ENCODE measurements at regions not wholly inside any gene's neighbourhood (a gene's known extent, or its start where the extent isn't known, plus 50 kb on each side); places are given as distances from the start of the nearest gene placed in this dataset.
"Not testable (repeated sequence)": the region's sequence is repeated elsewhere in the genome, so short reads cannot be mapped to it uniquely, and the experiment has no call there.

DNA sequence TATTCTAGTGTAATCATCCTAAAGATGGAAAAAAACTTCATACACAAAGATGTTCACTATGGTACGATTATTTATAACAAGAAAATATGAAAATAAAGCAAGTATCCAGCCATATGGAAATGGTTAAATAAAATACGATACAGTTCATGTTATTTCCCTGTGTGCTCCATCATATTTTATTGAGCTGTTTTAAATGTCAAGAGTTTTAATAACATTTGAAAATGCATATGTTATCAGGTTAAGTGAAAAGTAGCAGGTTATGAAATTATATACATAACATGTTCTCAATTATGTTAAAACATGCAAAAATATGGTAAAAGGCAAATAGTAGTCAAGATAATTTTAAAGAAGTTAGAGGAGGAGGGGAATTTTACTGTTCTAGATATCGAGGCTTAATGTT is 192.0 kb downstream of the HNRNPD start:
- no peak for DNase-seq (ENCODE audit: low read depth)

DNA sequence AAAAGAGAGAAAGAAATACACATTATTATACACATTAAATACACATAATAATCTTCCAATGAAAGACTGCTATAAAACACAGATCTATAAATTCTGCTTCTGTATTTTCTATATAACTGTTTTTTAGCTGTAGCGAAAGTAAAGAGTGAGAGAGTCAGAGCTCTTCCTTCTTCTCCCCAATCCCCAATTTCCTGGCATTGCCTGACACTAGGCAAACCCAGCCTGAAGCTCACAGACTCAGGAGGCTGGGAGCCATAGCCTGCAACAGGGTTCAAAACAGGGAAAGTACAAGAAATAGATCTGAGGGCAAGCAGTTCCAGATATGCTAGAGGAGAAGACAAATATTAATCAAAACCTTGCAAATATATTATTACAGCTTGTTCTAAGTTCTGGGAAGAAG is 201.6 kb downstream of the HNRNPD start:
- DNase-seq (ENCODE audit: low read depth) = no peak

DNA sequence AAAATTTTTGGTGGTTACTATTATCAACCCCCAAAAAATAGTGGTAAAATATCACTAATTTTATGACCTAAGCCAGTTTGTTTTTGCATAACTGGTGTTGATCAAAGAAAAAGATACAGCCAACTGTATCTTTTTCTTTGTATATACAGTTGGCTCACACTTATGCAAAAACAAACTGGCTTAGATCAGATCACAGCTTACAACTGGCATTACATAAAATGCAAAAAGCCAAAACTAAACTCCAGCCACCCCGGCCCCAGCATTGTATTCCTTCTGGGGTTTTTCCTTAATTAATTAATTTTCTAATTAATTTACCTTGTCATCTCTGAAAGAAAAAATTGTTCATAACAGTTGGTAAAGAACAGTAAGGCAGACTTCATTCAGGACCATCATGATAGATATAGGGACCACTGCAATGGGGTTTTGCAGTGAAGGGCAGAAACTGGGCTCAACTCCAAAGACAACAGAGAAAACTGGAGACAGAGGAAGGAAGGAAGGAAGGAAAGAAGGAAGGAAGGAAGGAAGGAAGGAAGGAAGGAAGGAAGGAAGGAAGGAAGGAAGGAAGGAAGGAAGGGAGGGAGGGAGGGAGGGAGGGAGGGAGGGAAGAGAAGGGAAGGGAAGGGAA is 202.1 kb downstream of the HNRNPD start:
- DNase-seq (ENCODE audit: low read depth) = no peak

DNA sequence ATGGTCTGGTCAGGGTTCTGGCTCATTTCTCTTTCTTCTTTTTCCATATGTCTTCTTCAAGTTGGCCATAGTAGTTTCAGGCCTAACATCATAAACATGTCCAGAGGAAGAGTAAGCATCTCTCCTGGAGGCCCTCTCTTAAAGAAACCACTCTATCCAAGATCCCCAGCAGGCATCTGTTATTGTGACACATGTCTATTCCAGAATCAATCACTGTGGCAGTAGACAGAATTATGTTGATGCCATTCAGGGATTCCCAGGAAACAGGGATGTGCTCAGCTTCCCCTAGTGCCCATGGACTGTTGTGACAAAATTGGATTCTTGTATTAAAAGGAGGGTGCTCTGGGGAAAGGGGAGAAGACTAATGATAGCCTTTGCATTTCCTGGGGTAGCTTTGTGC is 224.0 kb downstream of the HNRNPD start:
- no peak for DNase-seq (ENCODE audit: low read depth)

DNA sequence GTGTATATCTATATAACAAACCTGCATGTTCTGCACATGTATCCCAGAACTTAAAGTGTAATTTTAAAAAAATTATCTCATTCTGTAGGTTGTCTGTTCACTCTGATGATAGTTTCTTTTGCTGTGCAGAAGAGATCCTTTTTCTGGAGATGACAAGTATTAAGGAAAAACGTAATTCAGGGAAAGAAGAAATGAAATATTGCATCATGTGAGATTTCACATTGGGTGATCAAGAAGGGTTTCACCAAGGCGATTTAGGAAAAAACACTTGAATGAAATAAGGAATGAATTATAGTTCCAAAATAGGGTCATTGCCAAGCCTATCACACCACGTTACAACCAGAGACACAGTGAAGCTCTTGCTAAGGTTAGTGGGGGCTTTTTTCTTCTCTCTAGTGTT is 227.9 kb downstream of the HNRNPD start:
- no peak for DNase-seq (ENCODE audit: low read depth)

DNA sequence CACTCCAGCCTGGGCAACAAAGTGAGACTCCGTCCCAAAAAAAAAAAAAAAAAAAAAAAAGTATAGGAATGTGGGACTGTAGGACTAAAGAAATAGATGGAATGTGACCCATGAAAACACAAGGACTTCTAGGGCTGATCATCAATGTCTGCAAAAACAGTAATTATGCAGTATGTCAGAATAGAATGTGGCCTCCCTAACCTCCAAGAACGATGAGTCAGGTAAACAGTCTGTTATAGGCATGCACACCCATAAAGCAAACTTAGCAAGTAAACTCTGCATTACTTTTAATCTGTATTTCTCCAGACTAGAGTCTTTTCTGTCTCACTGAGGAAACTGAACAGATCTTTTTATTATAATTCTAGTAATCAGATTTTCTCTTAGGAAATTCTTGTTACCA is 233.4 kb downstream of the HNRNPD start:
- no peak for DNase-seq (ENCODE audit: low read depth)

DNA sequence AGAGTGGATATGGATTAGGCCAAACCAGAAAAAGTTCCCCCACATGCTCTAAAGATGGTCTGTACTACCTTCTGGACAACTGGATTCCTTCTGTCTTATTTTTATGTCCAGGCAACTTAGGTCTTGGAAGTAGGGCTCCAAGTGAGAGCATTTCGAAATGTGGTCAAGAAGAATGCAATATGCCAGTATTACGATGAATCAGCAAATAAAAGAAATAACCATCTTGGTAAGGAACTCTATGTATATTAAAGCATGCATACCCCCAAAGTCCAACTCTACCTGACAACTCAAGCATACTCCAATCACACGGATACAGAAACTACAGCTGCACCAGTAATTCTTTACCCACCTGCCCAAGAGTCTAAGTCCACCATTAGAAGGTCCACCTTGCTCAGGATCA is 234.5 kb downstream of the HNRNPD start:
- DNase-seq (ENCODE audit: low read depth) = no peak

DNA sequence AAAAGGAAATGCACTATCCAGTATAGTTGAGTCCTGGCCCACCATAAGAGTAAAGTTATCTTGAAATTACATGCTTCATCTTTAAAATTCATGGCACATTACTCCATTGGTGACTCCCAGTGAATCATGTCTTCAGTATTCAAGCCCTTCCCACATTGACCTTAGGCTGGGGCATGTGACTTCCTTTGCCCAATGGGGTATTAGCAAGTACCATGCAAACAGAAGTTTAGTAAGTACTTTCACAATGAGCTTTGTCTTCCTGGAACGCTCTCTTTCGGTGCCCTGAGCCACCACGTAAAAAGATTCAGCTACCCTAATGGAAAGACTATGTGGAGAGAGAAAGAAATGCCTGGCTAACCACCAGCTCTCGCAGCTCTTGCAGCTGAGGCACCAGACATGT is 235.4 kb downstream of the HNRNPD start:
- no peak for DNase-seq (ENCODE audit: low read depth)

DNA sequence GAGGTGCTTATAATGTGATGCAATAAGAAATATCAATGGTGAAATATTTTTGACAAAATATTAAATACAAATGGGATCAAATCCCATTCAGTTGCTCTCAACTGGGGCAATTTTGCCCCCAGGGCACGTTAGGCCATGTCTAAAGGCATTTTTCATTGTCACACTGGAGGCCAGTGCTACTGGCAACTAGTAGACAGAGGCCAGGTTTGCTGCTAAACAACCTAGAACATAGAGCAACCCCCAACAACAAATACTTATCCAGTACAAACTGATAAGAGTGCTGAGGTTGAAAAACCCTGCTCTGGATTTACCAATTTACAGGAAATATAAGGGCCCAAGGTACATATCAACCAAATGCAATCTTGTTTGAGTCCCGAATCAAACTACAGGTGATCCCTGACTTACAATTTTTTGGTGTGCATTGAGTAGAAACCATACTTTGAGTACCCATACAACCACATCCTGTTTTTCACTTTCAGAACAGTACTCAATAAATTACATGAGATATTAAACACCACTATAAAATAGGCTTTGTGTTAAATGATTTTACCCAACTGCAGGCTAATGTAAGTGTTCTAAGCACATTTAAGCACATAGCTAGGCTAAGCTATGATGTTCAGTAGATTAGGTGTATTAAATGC is 237.5 kb downstream of the HNRNPD start:
- DNase-seq (ENCODE audit: low read depth) = no peak

DNA sequence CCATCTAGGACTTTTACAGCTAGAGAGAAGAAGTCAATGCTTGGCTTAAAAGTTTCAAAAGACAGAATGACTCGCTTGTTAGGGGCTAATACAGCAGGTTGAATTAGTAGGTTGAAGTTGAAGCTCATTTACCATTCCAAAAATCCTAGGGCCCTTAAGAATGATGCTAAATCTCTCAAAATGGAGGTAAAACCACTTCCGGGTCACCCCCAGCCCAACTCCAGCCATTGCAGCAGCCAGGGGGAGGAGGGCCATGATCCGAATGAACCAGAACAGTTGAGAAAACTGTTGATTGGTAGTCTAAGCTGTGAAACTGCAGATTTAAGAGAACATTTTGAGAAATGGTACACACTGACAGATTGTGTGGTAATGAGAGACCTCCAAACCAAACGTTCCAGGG is 245.4 kb downstream of the HNRNPD start:
- no peak for DNase-seq (ENCODE audit: low read depth)

DNA sequence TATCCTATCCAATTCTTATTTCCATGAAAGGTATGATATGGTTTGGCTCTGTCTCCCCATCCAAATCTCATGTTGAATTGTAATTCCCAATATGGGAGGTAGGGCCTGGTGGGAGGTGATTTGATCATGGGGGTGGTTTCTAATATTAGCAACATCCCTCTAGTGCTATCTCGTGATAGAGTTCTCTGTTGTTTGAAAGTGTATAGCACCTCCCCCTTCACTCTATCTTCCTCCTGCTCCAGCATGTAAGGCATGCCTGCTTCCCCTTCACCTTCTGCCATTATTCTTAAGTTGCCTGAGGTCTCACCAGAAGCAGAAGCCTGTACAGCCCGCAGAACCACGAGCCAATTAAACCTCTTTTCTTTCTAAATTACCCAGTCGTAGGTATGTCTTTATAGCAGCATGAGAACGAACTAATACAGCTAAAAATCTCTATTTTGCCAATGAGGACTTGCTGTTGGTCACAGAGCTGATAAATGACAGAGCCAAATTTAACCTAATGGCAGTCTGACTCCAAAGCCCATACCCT is 247.2 kb downstream of the HNRNPD start:
- DNase-seq (ENCODE audit: low read depth) = no peak

DNA sequence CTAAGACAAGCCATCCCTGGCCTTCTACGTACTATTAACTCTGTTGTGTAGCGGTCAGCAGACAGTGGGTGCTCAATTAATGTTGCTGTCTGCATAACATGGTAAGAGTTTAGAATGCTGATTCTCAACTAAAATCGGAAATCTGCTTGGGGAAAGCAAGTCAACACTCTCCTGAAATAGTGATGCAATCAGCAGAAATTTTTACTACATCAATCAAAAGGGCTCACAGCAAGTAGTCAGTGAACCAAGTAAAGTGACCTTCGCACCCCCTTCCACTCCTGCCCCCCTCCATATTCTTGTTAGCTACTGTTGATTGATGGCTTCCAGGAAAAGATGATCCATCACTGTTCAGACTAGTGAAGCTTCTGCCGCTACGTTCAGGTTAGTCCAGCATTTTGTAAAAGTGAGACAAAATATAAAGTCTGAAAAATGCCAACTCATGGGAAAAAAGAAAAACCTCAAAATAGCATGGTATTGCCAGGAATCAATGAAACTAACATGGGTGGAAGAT is 247.9 kb downstream of the HNRNPD start:
- DNase-seq (ENCODE audit: low read depth) = no peak

DNA sequence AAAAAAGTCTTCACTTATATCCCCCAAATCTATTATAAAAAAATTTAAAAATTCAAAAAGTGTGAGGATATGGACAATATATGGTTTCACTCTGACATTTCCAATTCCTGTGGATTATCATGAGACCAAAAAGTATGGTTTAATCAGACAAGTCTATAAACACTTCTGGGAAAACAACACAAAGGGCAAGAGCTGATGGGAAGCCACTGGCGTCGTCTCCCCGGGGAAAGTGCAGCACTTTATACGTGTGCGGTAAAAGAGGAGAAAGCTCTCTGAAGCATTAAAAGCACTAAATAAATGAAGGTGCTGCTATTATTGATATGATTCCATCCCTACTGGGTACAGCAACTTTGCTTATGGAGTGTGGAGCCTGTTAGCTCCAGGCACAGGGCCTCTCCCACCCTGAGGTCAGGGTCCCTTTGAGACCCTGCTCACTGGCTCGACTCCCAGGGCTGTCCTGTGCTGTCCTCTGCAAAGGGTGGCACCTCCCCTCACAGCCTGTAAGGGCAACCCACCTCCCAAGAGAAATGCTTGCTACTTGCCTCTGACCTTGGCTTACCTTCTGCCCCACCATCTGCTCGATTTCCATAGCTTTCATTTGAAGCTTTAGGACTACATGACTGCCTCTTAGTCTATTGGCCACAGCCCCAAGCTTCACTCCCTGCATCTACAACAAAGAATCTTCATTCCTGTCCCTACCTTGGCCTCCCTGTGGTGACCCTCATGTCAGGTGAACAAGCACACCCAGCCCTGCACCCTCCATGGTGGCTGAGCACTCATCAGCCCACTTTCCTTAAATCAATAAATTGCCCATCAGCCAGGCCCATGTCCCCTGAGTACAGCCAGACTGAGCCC is 248.6 kb downstream of the HNRNPD start:
- no peak for DNase-seq (ENCODE audit: low read depth)

DNA sequence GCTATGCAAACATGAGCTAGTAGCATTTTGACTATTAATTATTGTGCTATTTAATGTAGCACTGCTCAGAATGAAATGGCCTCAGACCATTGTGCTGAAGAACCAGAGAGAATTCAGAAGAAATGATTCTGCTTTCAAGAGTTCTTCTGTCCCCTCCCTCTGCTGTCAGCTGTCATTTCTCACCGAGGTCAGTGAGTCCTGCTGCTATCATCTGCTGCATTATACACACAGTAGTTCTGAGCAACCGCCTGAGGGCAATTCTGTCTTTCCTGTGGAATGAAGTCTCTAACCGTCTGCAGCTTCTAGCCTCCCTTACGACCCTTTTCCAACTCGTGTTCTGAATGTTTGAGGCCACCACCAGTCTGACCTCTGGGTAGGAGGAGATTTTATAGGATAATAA is 249.4 kb downstream of the HNRNPD start:
- DNase-seq (ENCODE audit: low read depth) = no peak

DNA sequence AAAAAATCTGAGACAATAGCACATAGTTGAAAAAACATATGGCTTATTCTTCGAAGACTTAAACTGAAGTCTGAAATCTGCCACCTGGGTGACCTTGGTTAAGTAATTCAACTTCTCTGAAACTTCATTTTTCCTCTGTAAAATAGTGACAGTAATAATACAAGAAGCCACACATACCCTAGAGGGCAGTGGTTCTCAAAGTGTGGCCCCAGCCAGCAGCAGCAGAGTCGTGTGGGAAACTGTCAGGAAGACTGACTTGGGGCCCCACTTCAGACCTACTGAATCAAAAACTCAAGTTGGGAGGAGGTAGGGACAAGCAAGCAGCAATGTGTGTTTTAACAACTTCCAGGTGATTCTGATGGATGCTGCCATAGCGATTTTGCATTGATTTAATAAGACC is 249.9 kb downstream of the HNRNPD start:
- no peak for DNase-seq (ENCODE audit: low read depth)

DNA sequence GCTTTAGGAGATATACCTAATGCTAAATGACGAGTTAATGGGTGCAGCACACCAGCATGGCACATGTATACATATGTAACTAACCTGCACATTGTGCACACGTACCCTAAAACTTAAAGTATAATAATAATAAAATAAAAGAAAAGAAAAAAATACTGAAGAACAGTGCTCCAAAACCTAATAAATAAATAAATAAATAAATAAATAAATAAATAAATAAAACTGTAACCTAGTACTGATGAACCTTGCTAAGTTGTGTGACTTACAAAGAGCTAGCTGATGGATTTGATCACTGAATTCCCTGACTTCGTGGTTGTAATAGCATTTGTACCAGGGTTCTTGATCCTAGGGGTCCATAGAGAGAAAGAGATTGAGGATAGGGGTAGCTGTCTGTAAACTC is 258.6 kb downstream of the HNRNPD start:
- not testable (repeated sequence) for DNase-seq (ENCODE audit: low read depth)

DNA sequence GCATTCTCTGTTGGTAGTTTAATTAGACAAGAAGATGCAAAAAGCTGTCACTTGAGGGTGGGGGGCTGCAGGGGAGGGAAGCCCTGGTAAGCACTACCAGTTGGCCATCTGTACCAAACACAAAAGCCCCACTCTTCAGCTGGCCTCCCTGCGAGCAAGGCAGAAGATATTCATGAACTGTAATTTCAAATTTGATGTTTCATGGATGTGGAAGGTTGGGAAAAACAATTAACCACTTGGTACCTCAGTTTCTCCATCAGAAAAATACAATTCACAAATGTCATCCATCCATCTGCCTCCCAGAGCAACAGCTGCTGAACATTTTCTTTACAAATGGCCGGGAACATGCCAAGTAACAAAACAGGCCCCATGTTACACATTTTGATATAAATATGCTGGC is 265.3 kb downstream of the HNRNPD start:
- no peak for DNase-seq (ENCODE audit: low read depth)

DNA sequence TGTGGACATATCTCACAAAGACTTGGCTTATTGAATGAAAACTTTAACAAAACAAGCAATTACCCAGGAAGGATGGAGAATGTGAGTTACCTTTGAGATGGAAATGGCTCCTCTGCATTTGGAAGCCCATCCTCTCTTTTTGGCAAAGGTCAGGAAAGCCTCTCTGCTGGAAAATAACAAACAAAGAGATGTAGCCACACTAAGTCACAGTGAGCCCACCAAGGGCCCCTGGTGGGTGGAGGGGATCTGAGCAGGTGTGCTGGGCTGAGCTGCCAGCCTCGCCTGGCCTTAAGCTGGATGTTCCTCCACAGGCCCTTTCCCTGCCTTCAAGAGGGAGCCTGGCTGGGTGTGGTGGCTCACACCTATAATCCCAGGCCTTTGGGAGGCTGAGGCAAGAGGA is 269.2 kb downstream of the HNRNPD start:
- DNase-seq (ENCODE audit: low read depth) = no peak

DNA sequence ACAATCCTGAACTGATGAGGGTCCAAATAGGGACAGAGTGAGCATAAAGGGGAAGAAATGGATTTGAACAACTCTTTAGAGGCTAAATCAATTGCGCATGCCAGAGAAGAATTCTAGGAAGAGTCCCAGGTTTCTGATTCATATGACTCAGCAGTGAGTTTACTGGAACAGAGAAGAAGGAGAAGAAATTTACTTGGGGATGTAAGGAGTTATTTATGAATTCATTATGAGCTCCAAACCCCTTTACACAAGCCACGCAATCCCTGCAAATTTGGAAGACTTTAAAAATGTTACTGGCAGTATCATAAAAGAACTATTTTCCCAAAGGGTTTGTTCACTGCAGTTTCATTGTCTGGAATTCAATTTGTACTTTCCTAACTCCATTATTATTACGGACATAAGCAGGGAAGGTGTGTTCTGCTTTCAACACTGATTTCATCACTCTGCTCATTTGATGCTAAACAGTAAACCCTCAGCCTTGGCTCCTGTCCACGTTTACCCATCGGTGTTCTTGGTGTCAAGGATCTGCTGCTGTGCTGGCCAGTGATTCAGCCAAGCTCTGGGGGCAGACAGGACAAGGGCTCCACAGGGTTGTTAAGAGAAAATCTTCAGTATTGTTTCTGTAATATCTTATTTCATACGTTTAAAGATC is 273.7 kb downstream of the HNRNPD start:
- DNase-seq (ENCODE audit: low read depth) = no peak

DNA sequence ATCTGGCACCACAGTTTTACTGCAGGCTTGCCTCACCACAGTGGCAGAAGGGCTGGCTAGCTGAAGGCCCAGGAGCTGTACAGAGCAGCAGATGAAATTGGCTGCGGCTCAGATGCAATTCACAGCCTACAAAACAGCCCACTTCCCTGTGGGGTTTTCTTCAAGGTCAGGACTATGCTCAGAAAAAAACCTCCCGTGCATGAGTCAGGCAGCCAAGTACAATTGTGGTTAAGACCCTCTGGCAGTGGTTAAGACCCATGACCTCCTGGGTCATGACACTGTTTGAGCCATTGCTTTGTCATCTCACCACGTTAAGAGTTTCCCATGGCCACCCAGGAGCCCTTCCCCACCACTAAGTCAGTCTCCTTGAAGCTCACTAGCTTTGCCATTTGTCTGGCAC is 276.3 kb downstream of the HNRNPD start:
- no peak for DNase-seq (ENCODE audit: low read depth)

DNA sequence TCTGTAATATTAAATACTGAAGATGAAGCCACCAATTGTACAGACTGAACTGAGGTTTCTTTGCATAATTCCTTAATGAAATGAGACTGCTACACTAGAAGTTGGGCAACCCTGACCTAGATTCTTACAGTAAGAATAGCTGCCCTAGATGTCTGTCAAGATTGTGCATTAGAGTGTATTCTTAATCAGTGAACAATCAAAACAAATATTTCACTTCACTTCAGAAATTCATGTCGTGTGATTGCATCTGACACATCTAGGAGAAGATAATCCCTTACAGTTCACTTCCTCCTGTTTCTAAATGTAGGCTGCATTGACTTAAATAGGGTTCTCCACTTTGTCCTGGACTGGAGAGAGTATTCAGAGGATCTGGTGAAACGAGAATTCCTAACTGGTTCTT is 283.1 kb downstream of the HNRNPD start:
- DNase-seq (ENCODE audit: low read depth) = no peak

DNA sequence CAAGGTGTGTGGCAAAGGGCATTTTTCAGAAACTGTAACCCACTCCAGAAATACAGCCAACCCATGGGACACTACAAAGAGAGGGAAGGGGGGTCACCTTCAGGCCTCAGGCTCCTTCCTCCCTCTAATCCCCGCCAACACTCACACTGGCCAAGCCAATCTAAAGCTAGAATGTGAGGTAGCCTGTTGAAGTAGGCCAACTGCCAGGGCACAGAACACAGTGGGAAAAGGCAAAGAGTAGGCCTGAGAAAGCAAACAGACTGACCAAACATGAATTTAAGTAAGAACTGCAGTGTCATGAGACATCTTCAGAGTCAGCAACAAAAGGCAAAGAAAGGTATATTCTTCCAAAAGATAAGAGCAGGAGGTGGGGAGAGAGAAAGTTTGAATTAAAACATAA is 289.0 kb downstream of the HNRNPD start:
- no peak for DNase-seq (ENCODE audit: low read depth)
